NCI-H1436 (cell line): ENCODE measurements at regions not wholly inside any gene's neighbourhood (a gene's known extent, or its start where the extent isn't known, plus 50 kb on each side); places are given as distances from the start of the nearest gene placed in this dataset.
"Not testable (repeated sequence)": the region's sequence is repeated elsewhere in the genome, so short reads cannot be mapped to it uniquely, and the experiment has no call there.

Source experiments
- DNase-seq: peaks from one replicate; lab custom pipeline; 2025; lab: John Stamatoyannopoulos, UW

DNA sequence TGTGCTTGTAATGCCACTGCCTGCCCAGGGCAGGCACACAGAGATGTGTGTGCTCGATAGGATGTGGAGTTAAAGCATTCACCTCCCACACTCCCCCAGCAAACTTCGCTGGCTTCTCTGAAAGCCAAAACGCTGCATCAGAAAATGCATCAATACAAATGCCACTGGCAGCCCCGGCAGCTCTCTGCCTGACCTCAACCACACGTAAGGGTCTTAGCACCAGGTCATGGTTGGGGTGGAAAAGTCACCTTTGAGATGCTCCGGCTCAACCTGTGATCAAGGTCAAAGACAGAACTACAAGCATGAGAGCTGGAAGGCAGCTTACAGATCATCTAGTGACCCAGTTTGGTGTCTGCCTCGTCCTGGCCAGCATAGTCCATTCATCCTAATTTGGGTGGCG lies 114.4 kb upstream of the NANOS1 start:
- DNase-seq = no peak

GRCh38 chr10:118916777-118917176 lies 112.7 kb upstream of the NANOS1 start:
- no peak for DNase-seq

DNA sequence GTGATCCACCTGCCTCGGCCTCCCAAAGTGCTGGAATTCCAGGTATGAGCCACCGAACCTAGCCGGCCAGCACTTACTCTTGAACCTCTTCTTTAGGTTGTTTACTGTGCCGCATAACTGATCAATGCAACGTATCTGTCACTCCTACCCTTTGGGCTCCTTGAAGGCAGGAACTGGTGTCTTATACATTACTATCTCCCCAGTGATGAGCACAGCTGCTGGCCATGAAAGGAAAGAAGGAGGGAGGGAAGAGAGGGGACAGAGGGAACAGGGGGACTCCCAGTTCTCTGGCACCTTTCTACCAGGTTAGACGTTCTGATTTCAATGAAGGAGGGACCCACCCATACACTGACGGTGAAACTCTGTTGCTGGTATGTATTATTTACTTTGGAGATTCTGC lies 111.8 kb upstream of the NANOS1 start:
- DNase-seq = no peak

DNA sequence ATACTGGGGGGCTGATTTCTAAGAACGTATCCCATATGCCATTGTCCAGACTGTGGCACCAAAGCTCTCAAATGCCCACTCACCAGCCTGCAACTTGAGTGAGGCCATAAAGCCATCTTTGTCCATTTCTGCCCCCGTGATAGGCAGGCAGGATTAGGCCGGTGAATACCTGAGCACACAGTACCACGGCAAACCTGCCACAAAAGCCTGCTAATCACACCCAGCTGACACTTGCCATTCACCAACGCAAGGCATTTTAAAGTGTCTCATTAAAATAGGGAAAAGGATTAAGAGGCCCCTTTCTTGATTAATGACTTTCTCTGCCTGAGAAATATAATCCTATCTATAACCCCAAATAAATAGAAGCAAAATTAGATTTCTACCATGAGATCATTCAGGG lies 111.4 kb upstream of the NANOS1 start:
- DNase-seq = no peak

DNA sequence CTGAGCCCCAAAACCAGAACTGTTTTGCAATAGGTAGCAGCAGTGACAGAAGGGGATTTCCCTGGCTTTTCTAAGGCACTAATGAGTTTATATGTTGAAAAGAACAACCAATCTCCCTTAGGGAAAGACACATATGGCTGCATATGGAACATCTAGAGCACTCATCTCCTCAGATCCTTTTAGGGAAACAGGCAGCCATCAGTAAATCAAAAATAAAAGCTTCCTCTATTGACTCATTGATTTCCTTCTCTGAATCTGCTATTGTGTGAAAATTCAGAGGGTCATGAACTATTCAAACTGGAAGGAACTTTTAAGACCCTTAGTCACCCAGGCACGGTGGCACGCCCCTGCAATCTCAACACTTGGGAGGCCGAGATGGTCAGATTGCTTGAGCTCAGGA lies 110.9 kb upstream of the NANOS1 start:
- no peak for DNase-seq

- DNase-seq = no peak
Measured at GRCh38 chr10:118920206-118920605, 109.3 kb upstream of the NANOS1 start.

DNA sequence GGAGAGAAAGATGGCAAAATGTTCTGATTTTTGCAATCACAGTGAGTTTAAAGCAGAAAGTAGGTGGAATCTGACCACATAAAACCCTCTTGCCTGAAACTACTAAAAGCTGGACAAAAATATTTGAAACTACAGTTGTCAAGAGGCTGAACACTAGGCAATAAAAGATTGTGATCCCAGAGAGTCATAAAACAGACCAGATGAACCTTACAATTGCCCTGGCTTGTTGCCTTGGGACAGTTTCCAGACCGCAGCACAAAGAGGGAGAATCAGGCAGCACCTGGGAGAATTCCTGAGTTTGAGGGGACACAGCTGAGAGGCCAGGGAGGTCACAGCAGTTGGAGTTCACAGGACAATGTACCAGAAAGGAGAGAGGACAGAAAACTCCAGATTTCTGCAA lies 107.3 kb upstream of the NANOS1 start:
- no peak for DNase-seq

DNA sequence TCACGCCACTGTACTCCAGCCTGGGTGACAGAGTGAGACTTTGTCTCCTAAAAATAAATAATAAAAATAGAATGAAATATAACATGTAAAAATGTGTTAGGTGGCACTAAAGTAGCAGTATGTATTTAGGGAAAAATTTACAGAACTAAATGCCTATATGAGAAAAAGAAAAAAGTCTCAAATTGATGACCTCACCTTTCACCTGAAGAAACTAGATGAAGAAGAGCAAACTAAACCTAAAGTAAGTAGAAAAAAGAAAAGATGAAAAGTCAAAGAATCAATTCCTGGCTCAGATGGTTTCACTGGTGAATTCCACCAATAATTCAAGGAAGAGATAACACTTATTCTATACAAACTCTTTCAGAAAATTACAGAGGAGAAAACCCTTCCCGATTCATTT lies 106.5 kb upstream of the NANOS1 start:
- no peak for DNase-seq

DNA sequence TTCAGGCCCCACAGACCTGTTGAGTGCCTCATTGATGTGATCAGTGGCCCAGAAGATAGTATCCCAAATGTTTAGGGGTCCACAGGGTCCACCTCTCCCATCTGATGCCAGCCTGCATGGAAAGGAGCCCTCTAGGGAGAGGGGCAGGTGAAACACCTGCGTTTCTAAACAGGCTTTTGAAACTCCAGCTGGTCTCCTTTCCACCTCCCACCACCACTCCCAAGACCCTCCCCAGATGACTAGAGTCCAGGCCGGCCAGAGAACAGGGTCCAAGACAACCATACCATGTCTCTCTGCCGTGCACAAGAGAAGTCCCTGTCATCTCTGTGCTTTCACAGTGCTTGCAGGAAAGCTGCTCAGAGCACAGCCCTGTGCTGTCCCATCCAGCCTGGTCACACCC lies 105.0 kb upstream of the NANOS1 start:
- DNase-seq = no peak

- DNase-seq = no peak
Measured at GRCh38 chr10:118925404-118926071, 104.0 kb upstream of the NANOS1 start.

GRCh38 chr10:118926072-118926417 lies 103.5 kb upstream of the NANOS1 start:
- DNase-seq = no peak

GRCh38 chr10:118926441-118926840 lies 103.1 kb upstream of the NANOS1 start:
- no peak for DNase-seq

GRCh38 chr10:118926903-118927302 lies 102.6 kb upstream of the NANOS1 start:
- DNase-seq = no peak

DNA sequence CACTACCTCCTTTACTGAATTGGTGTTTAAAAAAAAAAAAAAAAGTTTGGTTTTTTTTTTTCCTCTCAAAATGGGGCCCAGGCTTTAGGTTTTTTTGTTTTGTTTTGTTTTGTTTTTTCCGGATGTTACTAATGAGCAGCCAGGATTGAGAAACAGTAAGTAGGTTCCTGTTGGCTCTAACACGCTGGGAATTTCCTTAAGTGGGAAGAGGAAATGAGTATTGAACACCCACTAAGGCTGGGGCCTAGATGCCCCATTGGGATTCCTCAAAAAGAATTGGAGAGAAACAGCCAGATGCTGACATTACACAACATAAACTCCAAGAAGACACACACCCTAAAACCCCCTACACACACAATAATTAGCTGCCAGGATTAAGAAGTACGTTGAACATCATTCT lies 102.2 kb upstream of the NANOS1 start:
- no peak for DNase-seq

GRCh38 chr10:118930614-118931013 lies 98.9 kb upstream of the NANOS1 start:
- DNase-seq = no peak

DNA sequence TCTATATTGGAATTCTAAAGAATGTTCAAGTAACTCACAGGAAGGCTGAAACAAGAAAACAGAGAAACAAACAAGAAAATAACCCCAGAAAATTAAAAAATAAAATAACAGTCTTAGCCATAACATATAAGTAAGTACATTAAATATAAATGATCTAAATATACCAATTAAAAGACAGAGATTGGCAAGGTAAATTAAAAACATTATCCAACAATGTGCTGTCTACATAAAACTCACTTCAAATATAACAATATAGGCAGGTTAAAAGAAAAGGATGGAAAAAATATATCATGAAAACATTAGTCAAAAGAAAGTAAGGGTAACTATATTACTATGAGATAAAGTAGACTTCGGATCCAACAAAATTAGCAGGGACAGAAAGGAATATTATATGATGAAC lies 98.1 kb upstream of the NANOS1 start:
- DNase-seq = no peak

GRCh38 chr10:118932154-118932553 lies 97.4 kb upstream of the NANOS1 start:
- DNase-seq = not testable (repeated sequence)

- no peak for DNase-seq
Measured at GRCh38 chr10:118937226-118937625, 92.3 kb upstream of the NANOS1 start.

GRCh38 chr10:118939211-118940007 lies 90.1 kb upstream of the NANOS1 start:
- DNase-seq = no peak

- no peak for DNase-seq
Measured at GRCh38 chr10:118940386-118940785, 89.1 kb upstream of the NANOS1 start.

GRCh38 chr10:118943253-118943652 lies 86.3 kb upstream of the NANOS1 start:
- DNase-seq = no peak

GRCh38 chr10:118944959-118945633 lies 84.4 kb upstream of the NANOS1 start:
- no peak for DNase-seq

DNA sequence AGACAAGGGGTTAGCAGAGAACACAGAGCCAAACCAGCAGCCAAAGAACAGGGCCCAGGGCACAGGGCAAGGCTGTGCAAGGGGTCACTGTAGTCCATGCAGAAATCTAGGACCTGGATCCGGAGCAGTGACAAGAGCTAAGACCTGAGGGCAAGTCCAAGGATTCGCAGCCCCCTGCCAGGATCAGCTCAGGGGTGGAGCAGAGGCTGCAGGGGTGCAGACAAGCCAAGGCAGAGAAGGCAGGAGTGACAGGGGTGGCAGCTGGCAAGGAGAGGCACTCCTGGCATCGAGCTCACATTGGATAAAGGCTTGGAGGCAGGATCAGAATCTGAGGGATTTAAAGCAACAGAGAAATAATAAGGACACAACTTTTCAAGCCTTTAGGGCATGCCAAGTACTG lies 80.7 kb upstream of the NANOS1 start:
- DNase-seq = no peak
